ENCODE measurements at regions not wholly inside any gene's neighbourhood (a gene's known extent, or its start where the extent isn't known, plus 50 kb on each side); places are given as distances from the start of the nearest gene placed in this dataset.

DNA sequence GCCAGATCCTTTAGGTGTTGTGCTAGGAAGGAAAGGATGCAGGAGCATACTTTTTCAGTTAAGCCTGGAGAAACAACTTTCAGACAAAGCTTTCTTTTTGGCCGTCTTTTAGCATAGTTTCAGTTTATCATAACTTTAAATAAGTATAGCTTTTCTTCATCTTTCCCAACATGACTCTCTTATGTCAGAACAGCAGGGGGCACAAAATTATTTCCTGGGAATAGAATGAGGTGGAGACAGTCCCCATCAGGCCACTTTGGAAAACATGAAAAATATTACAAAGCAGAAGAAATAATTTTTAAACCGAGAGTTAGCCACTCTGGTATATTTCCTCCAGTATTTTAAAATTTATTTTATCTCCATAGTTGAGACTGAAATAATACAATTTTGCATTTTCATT is 387.6 kb downstream of the HAPSTR1 start:
- no peak for TF ChIP-seq ZNF331 (CRISPR knock-in tag; IDR thresholded peaks at IDR 0.05; ENCODE audit: low read depth)
- TF ChIP-seq, protein P1, sequence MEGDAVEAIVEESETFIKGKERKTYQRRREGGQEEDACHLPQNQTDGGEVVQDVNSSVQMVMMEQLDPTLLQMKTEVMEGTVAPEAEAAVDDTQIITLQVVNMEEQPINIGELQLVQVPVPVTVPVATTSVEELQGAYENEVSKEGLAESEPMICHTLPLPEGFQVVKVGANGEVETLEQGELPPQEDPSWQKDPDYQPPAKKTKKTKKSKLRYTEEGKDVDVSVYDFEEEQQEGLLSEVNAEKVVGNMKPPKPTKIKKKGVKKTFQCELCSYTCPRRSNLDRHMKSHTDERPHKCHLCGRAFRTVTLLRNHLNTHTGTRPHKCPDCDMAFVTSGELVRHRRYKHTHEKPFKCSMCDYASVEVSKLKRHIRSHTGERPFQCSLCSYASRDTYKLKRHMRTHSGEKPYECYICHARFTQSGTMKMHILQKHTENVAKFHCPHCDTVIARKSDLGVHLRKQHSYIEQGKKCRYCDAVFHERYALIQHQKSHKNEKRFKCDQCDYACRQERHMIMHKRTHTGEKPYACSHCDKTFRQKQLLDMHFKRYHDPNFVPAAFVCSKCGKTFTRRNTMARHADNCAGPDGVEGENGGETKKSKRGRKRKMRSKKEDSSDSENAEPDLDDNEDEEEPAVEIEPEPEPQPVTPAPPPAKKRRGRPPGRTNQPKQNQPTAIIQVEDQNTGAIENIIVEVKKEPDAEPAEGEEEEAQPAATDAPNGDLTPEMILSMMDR (conservative IDR thresholded peaks at IDR 0.05; ENCODE audit: low read depth in 2 of 2) = no peak
- TF ChIP-seq, protein P2, sequence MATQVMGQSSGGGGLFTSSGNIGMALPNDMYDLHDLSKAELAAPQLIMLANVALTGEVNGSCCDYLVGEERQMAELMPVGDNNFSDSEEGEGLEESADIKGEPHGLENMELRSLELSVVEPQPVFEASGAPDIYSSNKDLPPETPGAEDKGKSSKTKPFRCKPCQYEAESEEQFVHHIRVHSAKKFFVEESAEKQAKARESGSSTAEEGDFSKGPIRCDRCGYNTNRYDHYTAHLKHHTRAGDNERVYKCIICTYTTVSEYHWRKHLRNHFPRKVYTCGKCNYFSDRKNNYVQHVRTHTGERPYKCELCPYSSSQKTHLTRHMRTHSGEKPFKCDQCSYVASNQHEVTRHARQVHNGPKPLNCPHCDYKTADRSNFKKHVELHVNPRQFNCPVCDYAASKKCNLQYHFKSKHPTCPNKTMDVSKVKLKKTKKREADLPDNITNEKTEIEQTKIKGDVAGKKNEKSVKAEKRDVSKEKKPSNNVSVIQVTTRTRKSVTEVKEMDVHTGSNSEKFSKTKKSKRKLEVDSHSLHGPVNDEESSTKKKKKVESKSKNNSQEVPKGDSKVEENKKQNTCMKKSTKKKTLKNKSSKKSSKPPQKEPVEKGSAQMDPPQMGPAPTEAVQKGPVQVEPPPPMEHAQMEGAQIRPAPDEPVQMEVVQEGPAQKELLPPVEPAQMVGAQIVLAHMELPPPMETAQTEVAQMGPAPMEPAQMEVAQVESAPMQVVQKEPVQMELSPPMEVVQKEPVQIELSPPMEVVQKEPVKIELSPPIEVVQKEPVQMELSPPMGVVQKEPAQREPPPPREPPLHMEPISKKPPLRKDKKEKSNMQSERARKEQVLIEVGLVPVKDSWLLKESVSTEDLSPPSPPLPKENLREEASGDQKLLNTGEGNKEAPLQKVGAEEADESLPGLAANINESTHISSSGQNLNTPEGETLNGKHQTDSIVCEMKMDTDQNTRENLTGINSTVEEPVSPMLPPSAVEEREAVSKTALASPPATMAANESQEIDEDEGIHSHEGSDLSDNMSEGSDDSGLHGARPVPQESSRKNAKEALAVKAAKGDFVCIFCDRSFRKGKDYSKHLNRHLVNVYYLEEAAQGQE (IDR thresholded peaks at IDR 0.05; ENCODE audit: unreplicated experiment) = no peak
- TF ChIP-seq EZH2phosphoT487 (IDR thresholded peaks at IDR 0.05; ENCODE audit: unreplicated experiment) = no peak
- TF ChIP-seq, protein P3, sequence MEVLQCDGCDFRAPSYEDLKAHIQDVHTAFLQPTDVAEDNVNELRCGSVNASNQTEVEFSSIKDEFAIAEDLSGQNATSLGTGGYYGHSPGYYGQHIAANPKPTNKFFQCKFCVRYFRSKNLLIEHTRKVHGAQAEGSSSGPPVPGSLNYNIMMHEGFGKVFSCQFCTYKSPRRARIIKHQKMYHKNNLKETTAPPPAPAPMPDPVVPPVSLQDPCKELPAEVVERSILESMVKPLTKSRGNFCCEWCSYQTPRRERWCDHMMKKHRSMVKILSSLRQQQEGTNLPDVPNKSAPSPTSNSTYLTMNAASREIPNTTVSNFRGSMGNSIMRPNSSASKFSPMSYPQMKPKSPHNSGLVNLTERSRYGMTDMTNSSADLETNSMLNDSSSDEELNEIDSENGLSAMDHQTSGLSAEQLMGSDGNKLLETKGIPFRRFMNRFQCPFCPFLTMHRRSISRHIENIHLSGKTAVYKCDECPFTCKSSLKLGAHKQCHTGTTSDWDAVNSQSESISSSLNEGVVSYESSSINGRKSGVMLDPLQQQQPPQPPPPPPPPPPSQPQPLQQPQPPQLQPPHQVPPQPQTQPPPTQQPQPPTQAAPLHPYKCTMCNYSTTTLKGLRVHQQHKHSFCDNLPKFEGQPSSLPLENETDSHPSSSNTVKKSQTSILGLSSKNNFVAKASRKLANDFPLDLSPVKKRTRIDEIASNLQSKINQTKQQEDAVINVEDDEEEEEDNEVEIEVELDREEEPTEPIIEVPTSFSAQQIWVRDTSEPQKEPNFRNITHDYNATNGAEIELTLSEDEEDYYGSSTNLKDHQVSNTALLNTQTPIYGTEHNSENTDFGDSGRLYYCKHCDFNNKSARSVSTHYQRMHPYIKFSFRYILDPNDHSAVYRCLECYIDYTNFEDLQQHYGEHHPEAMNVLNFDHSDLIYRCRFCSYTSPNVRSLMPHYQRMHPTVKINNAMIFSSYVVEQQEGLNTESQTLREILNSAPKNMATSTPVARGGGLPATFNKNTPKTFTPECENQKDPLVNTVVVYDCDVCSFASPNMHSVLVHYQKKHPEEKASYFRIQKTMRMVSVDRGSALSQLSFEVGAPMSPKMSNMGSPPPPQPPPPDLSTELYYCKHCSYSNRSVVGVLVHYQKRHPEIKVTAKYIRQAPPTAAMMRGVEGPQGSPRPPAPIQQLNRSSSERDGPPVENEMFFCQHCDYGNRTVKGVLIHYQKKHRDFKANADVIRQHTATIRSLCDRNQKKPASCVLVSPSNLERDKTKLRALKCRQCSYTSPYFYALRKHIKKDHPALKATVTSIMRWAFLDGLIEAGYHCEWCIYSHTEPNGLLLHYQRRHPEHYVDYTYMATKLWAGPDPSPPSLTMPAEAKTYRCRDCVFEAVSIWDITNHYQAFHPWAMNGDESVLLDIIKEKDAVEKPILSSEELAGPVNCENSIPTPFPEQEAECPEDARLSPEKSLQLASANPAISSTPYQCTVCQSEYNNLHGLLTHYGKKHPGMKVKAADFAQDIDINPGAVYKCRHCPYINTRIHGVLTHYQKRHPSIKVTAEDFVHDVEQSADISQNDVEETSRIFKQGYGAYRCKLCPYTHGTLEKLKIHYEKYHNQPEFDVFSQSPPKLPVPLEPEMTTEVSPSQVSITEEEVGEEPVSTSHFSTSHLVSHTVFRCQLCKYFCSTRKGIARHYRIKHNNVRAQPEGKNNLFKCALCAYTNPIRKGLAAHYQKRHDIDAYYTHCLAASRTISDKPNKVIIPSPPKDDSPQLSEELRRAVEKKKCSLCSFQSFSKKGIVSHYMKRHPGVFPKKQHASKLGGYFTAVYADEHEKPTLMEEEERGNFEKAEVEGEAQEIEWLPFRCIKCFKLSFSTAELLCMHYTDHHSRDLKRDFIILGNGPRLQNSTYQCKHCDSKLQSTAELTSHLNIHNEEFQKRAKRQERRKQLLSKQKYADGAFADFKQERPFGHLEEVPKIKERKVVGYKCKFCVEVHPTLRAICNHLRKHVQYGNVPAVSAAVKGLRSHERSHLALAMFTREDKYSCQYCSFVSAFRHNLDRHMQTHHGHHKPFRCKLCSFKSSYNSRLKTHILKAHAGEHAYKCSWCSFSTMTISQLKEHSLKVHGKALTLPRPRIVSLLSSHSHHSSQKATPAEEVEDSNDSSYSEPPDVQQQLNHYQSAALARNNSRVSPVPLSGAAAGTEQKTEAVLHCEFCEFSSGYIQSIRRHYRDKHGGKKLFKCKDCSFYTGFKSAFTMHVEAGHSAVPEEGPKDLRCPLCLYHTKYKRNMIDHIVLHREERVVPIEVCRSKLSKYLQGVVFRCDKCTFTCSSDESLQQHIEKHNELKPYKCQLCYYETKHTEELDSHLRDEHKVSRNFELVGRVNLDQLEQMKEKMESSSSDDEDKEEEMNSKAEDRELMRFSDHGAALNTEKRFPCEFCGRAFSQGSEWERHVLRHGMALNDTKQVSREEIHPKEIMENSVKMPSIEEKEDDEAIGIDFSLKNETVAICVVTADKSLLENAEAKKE (CRISPR knock-in tag; IDR thresholded peaks at IDR 0.05) = no peak
- TF ChIP-seq EZH2 (IDR thresholded peaks at IDR 0.05; ENCODE audit: low read depth, unreplicated experiment) = no peak
- no peak for TF ChIP-seq JUNB (IDR thresholded peaks at IDR 0.05; ENCODE audit: unreplicated experiment)
- H3K4me2 ChIP-seq = no peak overlapping the region
- H3F3A ChIP-seq (replicated peaks; ENCODE audit: low read depth) = no peaks in the 10 kb centered on the region
- Mint-ChIP-seq H3K27ac (no peak overlapping the region), H3K36me3 (ENCODE audit: low read depth) (no peaks in the 10 kb centered on the region), H3K4me1 (peaks cover 4% of the 10 kb centered on the region; the same call in 1 of the 3 replicates), H3K9me3 (no peaks in the 10 kb centered on the region), H3K4me3 (no peak overlapping the region), H3K27me3 (ENCODE audit: insufficient read depth, low read depth, poor library complexity) (peaks cover 3% of the 10 kb centered on the region)
- H3K36me3 ChIP-seq (ENCODE audit: insufficient read depth) = no peaks in the 10 kb centered on the region
- no peak for DNase-seq (ENCODE audit: low spot score)
- no peak overlapping the region for H3K4me3 ChIP-seq
- H3K27me3 ChIP-seq (ENCODE audit: insufficient read depth) = no peaks in the 10 kb centered on the region
- no peak overlapping the region for H3K27ac ChIP-seq (ENCODE audit: low read depth)
- no peaks in the 10 kb centered on the region for H4K20me1 ChIP-seq (replicated peaks; ENCODE audit: insufficient read depth)
- no peak for ATAC-seq
- H3K9me2 ChIP-seq (ENCODE audit: insufficient read depth) = no peaks in the 10 kb centered on the region
- H3K4me1 ChIP-seq (ENCODE audit: insufficient read depth) = 0 out of 2 replicates have a peak, but pooled peaks cover 6% of the 10 kb centered on the region
- no peaks in the 10 kb centered on the region for H3K79me2 ChIP-seq (replicated peaks; ENCODE audit: insufficient read depth)
- no peak overlapping the region for H2AFZ ChIP-seq
